B cell (primary cell): ENCODE measurements at regions not wholly inside any gene's neighbourhood (a gene's known extent, or its start where the extent isn't known, plus 50 kb on each side); places are given as distances from the start of the nearest gene placed in this dataset.

ENCODE experiments used
- ATAC-seq: fragments of 200-7000 bp; cut with Tn5 transposase; one replicate; pipeline ENCODE4 v1.10.0; 2021; ENCODE audit warnings: low read depth, mild to moderate bottlenecking, moderate number of reproducible peaks, moderate library complexity
- CTCF ChIA-PET: fragments of 350-600 bp; sonication (Branson Sonifier 250); formaldehyde crosslinking; loops from one replicate; lab custom pipeline; 2021; ENCODE audit warnings: antibody characterized with exemption, inconsistent platforms; lab: Charles Lee
- POLR2A ChIA-PET: fragments of 350-600 bp; sonication (Branson Sonifier 250); formaldehyde crosslinking; loops from one replicate; lab custom pipeline; 2021; ENCODE audit warnings: antibody characterized with exemption; lab: Charles Lee
- DNase-seq: peaks from one replicate; pipeline ENCODE4 v3.0.0; 2013
- H2AFZ ChIP-seq: 2 replicates; pipeline ENCODE4 v1.6.1; 2012; ENCODE audit warnings: mild to moderate bottlenecking, low read depth, low read length; ENCODE audit not compliant: insufficient read depth, poor library complexity, severe bottlenecking
- H3K27ac ChIP-seq, 2 donors: 1 replicate in 1 of 2; 2 replicates in 1 of 2; pipeline ENCODE4 v1.5.1; 2012 to 2013; ENCODE audit warnings: low read length in 2 of 2, mild to moderate bottlenecking in 2 of 2, moderate library complexity in 1 of 2
- H3K27me3 ChIP-seq, 4 experiments: fragments of 200-600 bp in 1 of 4; sonication (generic) in 1 of 4; replicated peaks in 1 of 4; 1 replicate in 2 of 4; 2 replicates in 2 of 4; pipeline versions ENCODE4 v1.6.1 to v1.7.0; 2013 to 2016; ENCODE audit warnings: low read length in 3 of 4, mild to moderate bottlenecking in 2 of 4, mixed read lengths in 1 of 4, moderate library complexity in 1 of 4; ENCODE audit not compliant: insufficient read depth in 4 of 4, control insufficient read depth in 3 of 4; ENCODE audit errors: control extremely low read depth in 1 of 4
- H3K36me3 ChIP-seq, 2 experiments: replicated peaks in 1 of 2; 1 replicate in 1 of 2; 2 replicates in 1 of 2; pipeline versions ENCODE4 v1.6.1 to v1.7.1; 2013; ENCODE audit warnings: low read length in 1 of 2; ENCODE audit not compliant: insufficient read depth in 2 of 2, control insufficient read depth in 1 of 2; ENCODE audit errors: control extremely low read depth in 1 of 2, extremely low read depth in 1 of 2
- H3K4me1 ChIP-seq, 2 donors: fragments of 200-600 bp in 1 of 2; sonication (generic) in 1 of 2; 1 replicate in 1 of 2; 2 replicates in 1 of 2; pipeline versions ENCODE4 v1.5.1 to v1.6.1; 2013 to 2017; ENCODE audit warnings: low read length in 2 of 2; ENCODE audit not compliant: control insufficient read depth in 2 of 2, insufficient read depth in 2 of 2
- H3K4me2 ChIP-seq: replicated peaks from 2 replicates; pipeline ENCODE3; 2012; ENCODE audit warnings: mild to moderate bottlenecking, low read depth, low read length; ENCODE audit not compliant: poor library complexity, severe bottlenecking
- H3K4me3 ChIP-seq, 5 experiments: fragments of 200-600 bp in 1 of 5; sonication (generic) in 1 of 5; 1 replicate in 3 of 5; 2 replicates in 2 of 5; pipeline versions ENCODE4 v1.5.1 to v1.7.0; 2011 to 2016; ENCODE audit warnings: low read length in 4 of 5, mild to moderate bottlenecking in 4 of 5, low read depth in 2 of 5, control low read depth in 1 of 5, moderate library complexity in 1 of 5; ENCODE audit not compliant: insufficient read depth in 1 of 5; ENCODE audit errors: control extremely low read depth in 1 of 5, extremely low read depth in 1 of 5
- H3K79me2 ChIP-seq: fragments of 200-600 bp; sonication (generic); one replicate; pipeline ENCODE4 v1.6.0; 2016; ENCODE audit warnings: low read length; ENCODE audit not compliant: control insufficient read depth, insufficient read depth
- H3K9ac ChIP-seq: fragments of 200-600 bp; sonication (generic); 2 replicates; pipeline ENCODE4 v1.6.1; 2017; ENCODE audit warnings: mild to moderate bottlenecking, low read length, moderate library complexity
- H3K9me3 ChIP-seq, 3 donors: one replicate each; pipeline versions ENCODE4 v1.6.1 to v1.7.1; 2013; ENCODE audit warnings: low read length in 2 of 3; ENCODE audit not compliant: control insufficient read depth in 2 of 3, insufficient read depth in 1 of 3; ENCODE audit errors: control extremely low read depth in 1 of 3
- H4K20me1 ChIP-seq: 2 replicates; pipeline ENCODE4 v1.6.0; 2012; ENCODE audit warnings: mild to moderate bottlenecking, low read length; ENCODE audit not compliant: insufficient read depth, control insufficient read depth, poor library complexity, severe bottlenecking
- H3K27ac Mint-ChIP-seq: one replicate; pipeline ENCODE4 v1.8.0; 2021; ENCODE audit warnings: mixed read lengths
- H3K27me3 Mint-ChIP-seq: one replicate; pipeline ENCODE4 v1.8.0; 2021; ENCODE audit warnings: mixed read lengths
- H3K4me1 Mint-ChIP-seq: one replicate; pipeline ENCODE4 v1.8.0; 2021; ENCODE audit warnings: mixed read lengths
- H3K4me3 Mint-ChIP-seq: one replicate; pipeline ENCODE4 v1.8.0; 2021; ENCODE audit warnings: mixed read lengths
- H3K9me3 Mint-ChIP-seq: one replicate; pipeline ENCODE4 v1.8.0; 2022; ENCODE audit warnings: mixed read lengths; ENCODE audit not compliant: insufficient read depth
- CTCF ChIP-seq: fragments of 200-600 bp; IDR thresholded peaks from one replicate; pipeline ENCODE4 v1.8.0; 2022; ENCODE audit warnings: antibody characterized with exemption, mild to moderate bottlenecking
- EZH2 ChIP-seq: IDR thresholded peaks from 2 replicates; pipeline ENCODE4 v1.6.1; 2012; ENCODE audit warnings: borderline replicate concordance, low read depth, mild to moderate bottlenecking, moderate library complexity, low read length; ENCODE audit not compliant: insufficient read depth, poor library complexity, severe bottlenecking
- WGBS: methylation state at CpG from one replicate; pipeline ENCODE4 v1.1.5; 2013; ENCODE audit warnings: missing lambda C conversion rate; ENCODE audit not compliant: insufficient coverage; 5-methylcytosine and 5-hydroxymethylcytosine counted together
- intact Hi-C: fragments of 100-400 bp; cut with micrococcal nuclease; formaldehyde crosslinking; loops from one replicate; pipeline ENCODE4 v1.10.0; 2022

GRCh38 chr2:128395640-128396499 lies 77.2 kb upstream of the HS6ST1 start:
- Histone ChIP-seq H3K4me2 (no peak overlapping the region), H3K27ac (no peak overlapping the region), H3K4me1 (no peaks in the 10 kb centered on the region), H3K4me3 (no peak overlapping the region), H3K79me2 (no peaks in the 10 kb centered on the region), H3K36me3 (no peaks in the 10 kb centered on the region), H4K20me1 (no peaks in the 10 kb centered on the region), H3K9me3 (no peaks in the 10 kb centered on the region), H2AFZ (no peak overlapping the region), H3K9ac (no peak overlapping the region), H3K27me3 (no peaks in the 10 kb centered on the region)
- H3K9me3 Mint-ChIP-seq = no peaks in the 10 kb centered on the region
- POLR2A ChIA-PET = no interaction called here
- WGBS = 74% methylated on average over 13 of the region's 15 CpGs
- peaks cover 3% of the 10 kb centered on the region for H3K27me3 Mint-ChIP-seq
- DNase-seq = no peak
- no peaks in the 10 kb centered on the region for H3K4me1 Mint-ChIP-seq
- H3K27ac Mint-ChIP-seq = no peak overlapping the region
- TF ChIP-seq EZH2 (no peak), CTCF (no peak)
- no peak for ATAC-seq
- intact Hi-C loops = no loop called here
- H3K4me3 Mint-ChIP-seq = no peak overlapping the region
- CTCF ChIA-PET = interaction anchor here (0.7 kb wide), 1 partner anchor 10 kb away, joined by 4 read pairs; no protein-coding TSS in a partner anchor

GRCh38 chr2:128396500-128396891 lies 77.8 kb upstream of the HS6ST1 start:
- Histone ChIP-seq H3K79me2 (no peaks in the 10 kb centered on the region), H3K9ac (no peak overlapping the region), H2AFZ (no peak overlapping the region), H3K9me3 (no peaks in the 10 kb centered on the region), H3K27ac (no peak overlapping the region), H3K4me3 (no peak overlapping the region), H4K20me1 (no peaks in the 10 kb centered on the region), H3K27me3 (no peaks in the 10 kb centered on the region), H3K4me1 (no peaks in the 10 kb centered on the region), H3K36me3 (no peaks in the 10 kb centered on the region), H3K4me2 (no peak overlapping the region)
- ATAC-seq (no peak), DNase-seq (no peak)
- peaks cover 3% of the 10 kb centered on the region for H3K27me3 Mint-ChIP-seq
- H3K27ac Mint-ChIP-seq = no peak overlapping the region
- no peak overlapping the region for H3K4me3 Mint-ChIP-seq
- no peaks in the 10 kb centered on the region for H3K9me3 Mint-ChIP-seq
- H3K4me1 Mint-ChIP-seq = no peaks in the 10 kb centered on the region
- 76% methylated on average over 7 of the region's 7 CpGs for WGBS
- POLR2A ChIA-PET = no interaction called here
- intact Hi-C loops = no loop called here
- TF ChIP-seq CTCF (no peak), EZH2 (no peak)
- CTCF ChIA-PET = no interaction called here
